GM11168 (cell line): ENCODE measurements at regions not wholly inside any gene's neighbourhood (a gene's known extent, or its start where the extent isn't known, plus 50 kb on each side); places are given as distances from the start of the nearest gene placed in this dataset.

Source experiments
- in situ Hi-C: fragments of 300-500 bp; cut with MboI; formaldehyde crosslinking; loops from one replicate; pipeline ENCODE4 v1.12.0; 2022; ENCODE audit warnings: low sequenced_read_pairs; ENCODE audit not compliant: unreplicated experiment

GRCh38 chr2:16338026-16338425 lies 327.6 kb downstream of the CYRIA start:
- in situ Hi-C loops: no loop called here

- in situ Hi-C loops: no loop called here
These were observed 328.7 kb downstream of the CYRIA start for GRCh38 chr2:16336916-16337315.

- in situ Hi-C loops: no loop called here
These were observed 329.1 kb downstream of the CYRIA start for GRCh38 chr2:16336491-16336890.

- in situ Hi-C loops: no loop called here
These were observed 329.7 kb downstream of the CYRIA start for GRCh38 chr2:16335947-16336346.

- in situ Hi-C loops: no loop called here
These were observed 330.1 kb downstream of the CYRIA start for GRCh38 chr2:16335604-16335930.

GRCh38 chr2:16334886-16335603 lies 330.6 kb downstream of the CYRIA start:
- in situ Hi-C loops: no loop called here

GRCh38 chr2:16334366-16334765 lies 331.3 kb downstream of the CYRIA start:
- in situ Hi-C loops: no loop called here

GRCh38 chr2:16333681-16334080 lies 332.0 kb downstream of the CYRIA start:
- in situ Hi-C loops: no loop called here

GRCh38 chr2:16332681-16333557 lies 332.7 kb downstream of the CYRIA start:
- in situ Hi-C loops: no loop called here

- in situ Hi-C loops: no loop called here
These were observed 333.9 kb downstream of the CYRIA start for GRCh38 chr2:16331772-16332171.

- in situ Hi-C loops: no loop called here
These were observed 334.7 kb downstream of the CYRIA start for GRCh38 chr2:16330982-16331381.

GRCh38 chr2:16330571-16330970 lies 335.1 kb downstream of the CYRIA start:
- in situ Hi-C loops: no loop called here

- in situ Hi-C loops: no loop called here
These were observed 335.6 kb downstream of the CYRIA start for GRCh38 chr2:16330012-16330411.

GRCh38 chr2:16329421-16329820 lies 336.2 kb downstream of the CYRIA start:
- in situ Hi-C loops: no loop called here

GRCh38 chr2:16328521-16329190 lies 337.0 kb downstream of the CYRIA start:
- in situ Hi-C loops: no loop called here

- in situ Hi-C loops: no loop called here
These were observed 338.3 kb downstream of the CYRIA start for GRCh38 chr2:16327326-16327725.

- in situ Hi-C loops: no loop called here
These were observed 338.8 kb downstream of the CYRIA start for GRCh38 chr2:16326711-16327300.

GRCh38 chr2:16325976-16326510 lies 339.6 kb downstream of the CYRIA start:
- in situ Hi-C loops: no loop called here

GRCh38 chr2:16325016-16325975 lies 340.3 kb downstream of the CYRIA start:
- in situ Hi-C loops: no loop called here
